GM12891 (cell line): ENCODE measurements at regions not wholly inside any gene's neighbourhood (a gene's known extent, or its start where the extent isn't known, plus 50 kb on each side); places are given as distances from the start of the nearest gene placed in this dataset.

Experiments
- PAX5 ChIP-seq: IDR thresholded peaks from 2 replicates; pipeline ENCODE4 v1.6.1; 2011; ENCODE audit warnings: low read length, moderate library complexity, mild to moderate bottlenecking; ENCODE audit not compliant: insufficient read depth, severe bottlenecking
- POLR2A ChIP-seq: IDR thresholded peaks from 2 replicates; pipeline ENCODE4 v1.6.1; 2011; ENCODE audit warnings: low read depth, low read length, control low read depth
- POLR2AphosphoS5 ChIP-seq: IDR thresholded peaks from 2 replicates; pipeline ENCODE4 v1.6.1; 2011; ENCODE audit warnings: low read depth, low read length, control low read depth
- TAF1 ChIP-seq: IDR thresholded peaks from 2 replicates; pipeline ENCODE4 v1.6.1; 2011; ENCODE audit warnings: low read depth, low read length, control low read depth

DNA sequence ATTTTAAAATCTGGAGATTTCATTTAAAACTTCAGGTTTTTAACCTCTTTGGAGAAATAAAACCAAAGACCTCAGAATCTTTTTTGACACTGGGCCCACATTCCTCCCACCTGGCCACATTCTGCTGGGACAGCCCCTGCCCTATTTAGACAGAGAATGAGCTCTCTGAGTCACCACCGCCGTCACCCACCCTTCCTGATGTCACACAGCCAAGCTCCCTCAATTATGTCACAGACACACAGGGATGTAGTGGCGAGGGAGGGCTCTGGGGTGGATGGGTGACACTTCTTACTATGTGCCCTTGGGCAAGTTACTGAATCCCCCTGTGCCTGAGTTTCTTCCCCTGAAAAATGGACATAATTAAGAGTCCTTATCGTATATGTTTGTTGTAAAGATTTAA is 162.6 kb downstream of the RAB11FIP2 start:
- no peak for TF ChIP-seq POLR2A
- no peak for TF ChIP-seq POLR2AphosphoS5
- no peak for TF ChIP-seq PAX5
- no peak for TF ChIP-seq TAF1
